Superior temporal gyrus (tissue), 1 donor: ENCODE measurements at regions not wholly inside any gene's neighbourhood (a gene's known extent, or its start where the extent isn't known, plus 50 kb on each side); places are given as distances from the start of the nearest gene placed in this dataset.
"Not testable (repeated sequence)": the region's sequence is repeated elsewhere in the genome, so short reads cannot be mapped to it uniquely, and the experiment has no call there.

Source experiments
- DNase-seq: peaks from one replicate; pipeline ENCODE4 v3.0.0-alpha.2; 2016; ENCODE audit errors: extremely low spot score

GRCh38 chr20:12458241-12458640, 540.5 kb downstream of the BTBD3 start:
- DNase-seq, result no peak

DNA sequence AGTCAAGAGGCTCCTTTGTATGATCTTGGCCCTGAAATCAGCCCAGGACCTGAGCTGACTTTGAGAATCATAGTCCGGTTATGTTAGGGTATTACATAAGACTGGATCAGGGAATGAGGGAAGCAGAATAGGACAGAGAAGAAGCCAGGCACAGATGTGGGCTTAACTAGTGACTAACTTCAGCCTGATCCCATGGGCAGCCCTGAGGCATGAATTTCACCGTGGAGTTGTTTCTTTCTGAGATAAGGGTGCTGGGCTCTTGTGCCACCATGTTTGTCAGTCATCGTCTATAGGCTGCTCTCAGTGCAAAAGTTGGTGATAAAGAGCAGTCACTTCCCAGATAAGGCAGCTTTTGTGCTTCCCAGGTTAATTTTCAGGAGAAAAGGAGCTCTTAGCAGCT, 544.7 kb upstream of the SPTLC3 start:
- no peak for DNase-seq

- DNase-seq, result no peak
Measured at GRCh38 chr20:12466915-12467314, 541.9 kb upstream of the SPTLC3 start.

DNA sequence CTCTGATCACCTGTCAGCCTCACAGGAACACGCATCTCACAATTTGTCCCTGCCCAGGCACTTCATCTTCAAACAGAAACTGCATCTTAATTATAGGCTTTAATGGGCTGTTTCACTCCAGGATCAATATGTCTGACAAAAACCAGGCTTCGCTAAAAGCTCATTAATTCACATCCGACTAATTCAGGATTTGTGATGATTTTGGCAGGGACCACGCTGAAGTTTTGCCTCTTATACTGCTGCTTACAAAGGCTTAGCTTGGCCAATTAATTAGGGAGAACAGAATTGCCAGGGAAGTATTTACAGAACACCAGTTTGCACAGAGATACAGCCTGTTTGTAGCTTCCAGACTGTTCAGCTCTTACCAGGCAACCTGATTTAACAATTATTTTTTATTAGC, 541.0 kb upstream of the SPTLC3 start:
- DNase-seq, result no peak

DNA sequence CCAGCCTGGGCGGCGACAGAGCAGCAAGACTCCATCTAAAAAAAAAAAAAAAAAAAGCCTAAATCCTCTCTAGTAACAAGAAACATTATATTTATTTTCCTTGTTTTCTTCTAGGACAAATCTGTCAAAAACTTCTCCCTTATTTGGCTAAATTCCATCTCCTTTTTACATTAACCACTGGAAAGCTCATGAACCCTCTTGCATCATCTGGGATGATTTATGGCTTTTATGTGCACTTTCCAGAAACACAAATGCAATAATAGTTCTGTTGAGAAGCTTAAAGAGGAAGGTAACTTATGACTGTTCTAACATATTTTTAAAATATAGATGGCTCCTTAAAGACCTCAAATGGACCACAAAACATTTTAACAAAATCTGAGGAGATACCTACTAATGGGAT, 526.1 kb upstream of the SPTLC3 start:
- no peak for DNase-seq

DNA sequence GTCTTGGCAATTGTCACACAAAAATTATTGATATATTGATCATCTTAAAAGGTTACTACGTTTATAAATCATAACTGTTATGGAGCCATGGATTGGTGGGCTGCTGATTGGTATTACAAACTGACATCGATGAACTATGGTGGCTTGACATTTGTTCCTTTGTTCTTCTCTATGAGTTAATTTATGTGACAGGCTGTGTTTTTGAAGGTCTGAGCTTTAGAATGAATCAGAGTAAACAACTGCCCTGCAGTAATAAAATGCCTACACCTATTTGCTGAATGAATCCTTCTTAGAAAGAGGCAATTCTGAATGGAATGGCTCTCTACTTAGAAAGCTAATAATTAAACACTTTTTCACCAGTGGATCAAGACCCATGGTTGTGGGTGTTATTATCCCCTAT, 506.3 kb upstream of the SPTLC3 start:
- no peak for DNase-seq

- DNase-seq, result no peak
Measured at GRCh38 chr20:12504779-12505178, 504.0 kb upstream of the SPTLC3 start.

- no peak for DNase-seq
Measured at GRCh38 chr20:12511499-12511898, 497.3 kb upstream of the SPTLC3 start.

- DNase-seq, result no peak
Measured at GRCh38 chr20:12512755-12513154, 496.0 kb upstream of the SPTLC3 start.

DNA sequence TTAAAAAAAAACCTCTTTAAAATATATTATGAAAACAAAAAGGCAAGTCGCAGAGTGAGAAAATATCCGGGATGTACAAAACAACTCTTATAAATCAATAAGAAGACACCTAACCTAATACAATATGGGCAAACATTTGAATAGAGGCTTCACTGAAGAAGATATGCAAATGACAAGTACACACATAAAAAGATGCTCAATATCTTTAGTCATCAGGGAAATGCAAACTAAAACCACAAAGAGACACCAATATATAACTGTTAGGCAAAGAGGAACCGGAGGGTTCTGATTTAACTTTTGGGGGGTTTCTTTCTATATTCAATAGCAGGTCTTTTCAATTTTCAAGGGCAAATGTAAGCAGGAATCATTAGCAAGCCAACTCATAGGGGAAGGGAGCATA, 480.7 kb upstream of the SPTLC3 start:
- no peak for DNase-seq

DNA sequence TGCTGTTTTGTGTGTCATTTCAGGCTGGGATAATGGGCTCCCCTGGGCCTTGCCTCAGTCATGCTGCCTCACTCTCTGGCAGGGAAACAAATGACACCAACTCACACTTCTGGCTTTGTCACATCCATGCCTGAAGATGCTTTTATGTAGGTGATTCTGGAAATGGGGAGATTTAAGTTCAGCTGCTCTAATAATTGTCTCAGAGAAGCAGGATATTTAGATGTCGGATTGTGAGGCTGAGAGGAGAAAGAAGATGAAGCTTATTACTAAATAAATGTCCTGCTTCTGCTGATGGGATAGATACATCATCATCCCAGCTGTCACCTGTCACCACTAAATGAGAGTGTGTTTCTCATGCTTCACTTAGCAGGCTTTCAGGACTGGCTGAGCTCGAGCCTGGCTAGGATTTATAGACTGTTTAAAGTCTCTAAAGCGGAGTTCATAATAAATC, 480.2 kb upstream of the SPTLC3 start:
- DNase-seq, result no peak

DNA sequence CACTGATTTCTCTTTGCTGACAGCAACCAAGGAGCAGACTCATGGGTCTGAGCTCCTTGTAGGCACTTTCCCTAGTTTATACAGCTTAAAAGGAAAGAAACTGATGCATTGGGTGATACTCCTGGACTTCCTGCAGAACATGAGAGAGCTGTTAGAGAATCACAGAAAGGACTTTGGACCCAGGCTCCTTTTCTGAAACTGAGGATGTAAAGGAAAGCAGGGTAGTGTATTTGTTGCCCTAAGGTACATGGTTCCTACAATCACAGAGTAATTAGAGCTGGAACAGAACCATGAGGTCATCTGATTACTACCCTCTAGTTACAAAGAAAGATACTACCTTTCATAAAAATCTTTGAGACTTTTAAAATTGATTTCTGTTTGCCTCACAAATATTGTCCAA, 477.1 kb upstream of the SPTLC3 start:
- no peak for DNase-seq

DNA sequence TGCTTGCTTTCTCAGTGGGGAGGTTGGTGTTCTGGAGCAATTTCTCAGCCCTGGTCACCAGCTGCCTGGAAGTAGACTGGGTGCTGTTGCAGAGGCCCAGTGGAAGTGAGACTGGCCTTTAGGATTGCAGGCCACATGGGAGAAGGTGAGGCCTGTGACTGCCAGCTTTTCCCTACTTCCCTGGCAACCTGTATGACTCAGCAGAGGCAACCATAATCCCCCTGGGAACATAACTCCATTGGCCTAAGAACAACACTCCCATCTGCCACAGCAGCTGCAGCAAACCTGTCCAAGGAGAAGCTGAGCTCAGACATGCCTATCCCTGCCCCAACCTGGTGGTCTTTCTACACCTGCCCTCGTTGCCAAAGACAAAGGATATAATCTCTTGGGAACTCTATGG, 473.5 kb upstream of the SPTLC3 start:
- no peak for DNase-seq

DNA sequence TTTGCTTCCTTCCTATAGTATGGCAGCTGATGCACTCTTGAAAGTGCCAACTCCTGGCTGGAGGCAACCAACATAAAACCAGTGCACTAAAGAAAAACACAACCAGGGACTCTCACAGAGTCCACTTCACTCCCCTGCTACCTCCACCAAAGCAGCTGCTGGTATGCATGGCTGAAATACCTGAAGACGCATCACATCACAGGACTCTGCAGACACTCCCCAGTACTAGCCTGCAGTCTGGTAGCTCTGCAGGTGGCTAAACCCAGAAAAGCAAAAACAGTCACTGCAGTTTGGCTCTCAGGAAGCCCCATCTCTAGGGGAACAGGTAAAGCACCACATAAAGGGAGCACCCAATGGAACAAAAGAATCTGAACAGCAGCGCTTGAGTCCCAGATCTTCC, 473.0 kb upstream of the SPTLC3 start:
- DNase-seq, result no peak

DNA sequence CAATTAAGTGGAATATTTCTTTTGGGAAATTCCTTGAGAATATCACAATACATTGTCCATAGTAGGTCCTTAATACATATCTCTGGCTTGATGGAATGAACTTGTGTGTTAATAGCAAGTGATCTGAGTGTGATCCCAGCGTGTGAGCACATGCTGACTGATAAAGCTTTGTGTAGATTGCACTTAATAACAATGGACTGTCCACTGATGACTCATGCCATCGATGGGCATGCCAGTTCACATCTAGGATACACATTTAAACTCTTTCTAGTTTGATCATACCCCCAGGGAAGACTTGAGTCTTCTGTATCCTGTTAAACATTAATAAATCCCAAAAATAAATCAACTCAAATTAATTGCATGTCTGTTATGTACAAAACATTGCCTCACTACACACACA, 454.3 kb upstream of the SPTLC3 start:
- no peak for DNase-seq

- DNase-seq, result no peak
Measured at GRCh38 chr20:12555369-12555768, 453.4 kb upstream of the SPTLC3 start.

DNA sequence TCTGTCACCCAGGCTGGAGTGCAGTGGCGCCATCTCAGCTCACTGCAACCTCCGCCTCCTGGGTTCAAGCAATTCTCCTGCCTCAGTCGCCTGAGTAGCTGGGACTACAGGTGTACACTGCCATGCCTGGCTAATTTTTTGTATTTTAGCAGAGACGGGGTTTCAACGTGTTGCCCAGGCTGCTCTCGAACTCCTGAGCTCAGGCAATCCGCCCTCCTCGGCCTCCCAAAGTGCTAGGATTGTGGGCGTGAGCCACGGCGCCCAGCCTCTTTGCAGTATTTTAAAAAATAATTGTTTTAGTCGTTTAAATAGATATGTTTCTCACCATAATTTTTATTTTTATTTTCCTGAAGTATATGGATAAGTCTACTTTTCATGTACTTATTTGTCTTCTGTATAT, 452.9 kb upstream of the SPTLC3 start:
- not testable (repeated sequence) for DNase-seq

DNA sequence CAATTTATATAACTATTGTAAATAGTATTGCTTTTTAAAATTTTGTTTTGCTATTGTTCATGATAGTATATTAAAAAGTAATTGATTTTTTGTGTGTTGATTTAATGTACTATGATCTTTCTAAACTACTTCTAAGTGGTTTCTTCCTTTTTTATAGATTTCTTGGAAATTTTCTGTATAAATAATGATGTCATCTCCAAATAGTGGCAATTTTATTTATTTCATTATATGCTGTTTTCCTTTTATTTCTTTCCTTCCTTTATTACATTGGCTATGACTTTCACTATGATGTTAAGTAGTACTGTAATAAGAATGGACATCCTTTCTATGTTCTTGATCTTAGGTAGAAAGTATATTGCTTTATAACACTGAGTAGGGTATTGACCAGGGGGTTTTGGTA, 451.5 kb upstream of the SPTLC3 start:
- DNase-seq, result no peak

DNA sequence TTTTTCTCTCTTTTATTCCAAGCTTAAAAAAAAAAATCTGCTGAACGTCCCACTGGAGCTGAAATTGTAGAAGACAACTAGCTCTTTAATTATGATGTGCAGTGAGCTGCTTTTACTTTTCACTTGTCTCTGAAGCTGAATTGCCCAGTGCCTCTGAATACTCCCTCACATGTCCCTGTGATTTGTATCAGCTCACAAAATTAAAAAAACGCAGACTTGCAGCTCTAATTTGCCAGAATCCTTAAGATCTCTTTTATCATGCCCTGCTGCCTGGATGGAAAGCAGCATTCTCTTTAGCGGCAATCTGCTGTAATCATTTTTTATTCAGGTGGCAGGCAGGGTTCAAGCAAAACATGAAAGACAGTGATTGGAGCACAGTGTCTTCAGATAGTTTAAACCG, 443.8 kb upstream of the SPTLC3 start:
- DNase-seq, result no peak

- DNase-seq, result no peak
Measured at GRCh38 chr20:12566596-12566995, 442.2 kb upstream of the SPTLC3 start.

DNA sequence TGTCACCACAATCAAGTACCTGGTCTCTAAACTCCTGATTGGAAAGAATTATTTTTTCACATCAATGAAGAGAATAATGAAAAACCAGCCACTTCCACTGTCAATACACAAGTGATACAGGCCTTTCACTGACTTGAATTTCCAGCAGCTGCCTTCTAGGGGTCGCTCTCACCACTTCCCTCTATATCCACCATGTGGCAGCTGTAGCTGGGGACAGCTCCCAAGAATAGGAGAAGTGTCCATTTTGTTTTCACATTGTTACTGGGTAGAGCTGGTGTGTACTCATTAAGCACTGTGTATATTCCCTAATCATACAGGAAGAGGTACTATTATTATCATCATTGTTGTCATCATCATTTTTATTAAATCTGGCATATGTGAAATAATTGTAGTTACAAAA, 438.4 kb upstream of the SPTLC3 start:
- DNase-seq, result no peak

GRCh38 chr20:12573442-12573841, 435.3 kb upstream of the SPTLC3 start:
- DNase-seq, result no peak

DNA sequence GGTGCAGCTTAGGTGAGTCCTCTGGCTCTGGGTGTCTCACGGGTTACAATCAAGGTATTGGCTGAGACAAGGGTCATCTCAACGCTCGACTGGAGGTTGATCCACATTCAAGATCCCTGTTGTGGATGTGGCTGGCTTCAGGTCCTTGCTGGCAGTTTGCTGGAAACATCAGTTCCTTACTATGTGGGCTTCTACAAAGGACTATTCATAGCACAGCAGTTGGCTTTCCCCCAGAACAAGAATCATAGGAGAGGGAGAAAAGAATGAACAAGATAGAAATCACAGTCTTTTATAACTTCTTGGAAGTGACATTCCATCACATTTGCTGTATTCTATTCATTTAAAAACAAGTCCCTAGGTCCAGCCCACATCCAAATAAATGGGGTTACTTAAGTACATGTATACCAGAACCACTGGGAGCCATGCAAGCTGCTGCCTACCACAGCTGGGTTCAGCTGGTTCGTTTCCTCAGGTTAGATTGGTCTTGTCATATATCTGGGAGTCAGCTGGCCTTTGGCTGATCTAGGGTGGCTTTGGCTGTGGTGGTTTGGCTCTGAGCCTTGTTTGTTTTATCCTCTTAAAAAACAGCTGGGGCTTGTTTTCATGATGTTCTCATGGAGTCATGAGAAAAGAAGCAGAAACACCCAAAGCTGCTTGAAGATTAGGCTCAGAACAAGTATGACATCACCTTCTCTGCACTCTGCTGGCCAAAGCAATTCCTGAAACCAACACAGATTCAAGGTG, 433.2 kb upstream of the SPTLC3 start:
- no peak for DNase-seq

DNA sequence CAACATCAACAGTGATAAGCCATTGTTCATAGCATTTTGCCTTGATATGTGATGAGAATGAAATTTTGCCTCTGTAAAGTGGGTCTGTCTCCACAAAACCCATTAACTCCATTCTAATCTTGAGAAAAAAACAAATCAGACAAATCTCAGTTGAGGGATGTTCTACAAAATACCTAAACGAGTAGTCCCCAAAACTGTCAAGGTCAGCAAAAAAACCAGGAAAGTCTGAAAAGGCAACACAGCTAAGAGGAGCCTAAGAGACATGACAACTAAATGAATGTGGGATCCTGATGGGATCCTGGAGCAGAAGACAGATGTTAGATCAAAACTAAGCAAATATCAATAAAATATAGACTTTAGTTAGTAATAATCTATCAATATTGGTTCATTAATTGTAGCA, 431.6 kb upstream of the SPTLC3 start:
- DNase-seq, result no peak
